HG02870 (cell line): ENCODE measurements at regions not wholly inside any gene's neighbourhood (a gene's known extent, or its start where the extent isn't known, plus 50 kb on each side); places are given as distances from the start of the nearest gene placed in this dataset.
"Not testable (repeated sequence)": the region's sequence is repeated elsewhere in the genome, so short reads cannot be mapped to it uniquely, and the experiment has no call there.

ENCODE experiments used
- ATAC-seq: cut with Tn5 transposase; IDR thresholded peaks from one replicate; pipeline ENCODE4 v1.9.1; 2021; ENCODE audit warnings: mild to moderate bottlenecking, moderate library complexity; ENCODE audit not compliant: unreplicated experiment

- ATAC-seq = no peak
Observed at GRCh38 chr4:179344861-179345260, 1902.6 kb upstream of the AGA start.

DNA sequence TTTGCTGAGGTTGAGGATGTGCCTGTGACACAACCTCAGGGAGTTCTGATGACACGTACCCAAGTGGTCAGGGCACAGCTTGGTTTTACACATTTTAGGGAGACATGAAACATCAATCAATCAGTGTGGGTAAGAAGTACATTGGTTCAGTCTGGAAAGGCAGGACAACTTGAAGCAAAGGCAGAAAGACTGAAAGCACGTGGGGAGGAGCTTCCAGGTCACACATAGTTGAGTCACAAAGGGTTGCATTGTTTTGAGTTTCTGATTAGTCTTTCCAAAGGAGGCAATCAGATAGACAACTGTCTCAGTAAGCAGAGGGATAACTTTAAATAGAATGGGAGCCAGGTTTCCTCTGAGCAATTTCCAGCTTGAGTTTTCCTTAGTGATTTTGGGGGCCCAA lies 1910.0 kb upstream of the AGA start:
- ATAC-seq = no peak

DNA sequence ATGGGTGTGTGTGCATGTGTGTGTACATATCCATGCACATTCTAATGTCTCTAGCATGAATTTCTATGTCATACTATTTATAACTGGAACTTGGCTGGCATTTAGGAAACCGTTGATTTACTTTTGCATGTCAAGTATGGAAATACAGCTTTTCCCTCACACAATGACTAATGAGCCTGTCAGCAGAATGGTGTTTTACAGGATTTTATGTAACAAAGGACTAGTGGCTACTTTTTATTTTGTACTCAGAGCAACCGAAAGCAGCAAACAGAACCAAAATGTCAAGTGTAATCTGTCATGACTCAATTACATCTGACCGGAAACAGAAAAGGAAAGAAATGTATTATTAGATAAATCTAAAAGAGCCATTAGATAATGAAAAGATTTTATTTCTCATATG lies 1911.5 kb upstream of the AGA start:
- no peak for ATAC-seq

GRCh38 chr4:179361978-179362486 lies 1919.8 kb upstream of the AGA start:
- ATAC-seq = no peak

- ATAC-seq = not testable (repeated sequence)
Observed at GRCh38 chr4:179365932-179366331, 1923.7 kb upstream of the AGA start.

DNA sequence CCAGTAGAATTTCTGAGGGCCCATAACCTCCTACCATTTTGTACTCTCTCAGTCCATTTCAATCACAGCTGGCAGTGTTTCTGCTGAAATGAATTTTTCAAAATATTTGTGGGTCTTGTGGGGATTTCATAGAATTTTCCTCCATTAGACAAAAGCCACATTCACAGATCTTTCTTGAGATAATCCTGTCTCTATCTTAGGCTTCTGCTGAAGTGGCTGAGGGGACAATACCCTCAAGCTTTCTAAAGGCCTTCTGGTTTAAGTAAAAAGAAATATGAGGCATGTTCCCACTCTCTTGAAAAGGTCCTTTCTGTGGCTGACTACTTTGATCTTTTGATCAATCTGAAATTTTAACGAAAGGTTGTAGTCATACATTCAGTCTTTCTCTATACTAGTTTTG lies 1930.0 kb upstream of the AGA start:
- ATAC-seq = no peak

DNA sequence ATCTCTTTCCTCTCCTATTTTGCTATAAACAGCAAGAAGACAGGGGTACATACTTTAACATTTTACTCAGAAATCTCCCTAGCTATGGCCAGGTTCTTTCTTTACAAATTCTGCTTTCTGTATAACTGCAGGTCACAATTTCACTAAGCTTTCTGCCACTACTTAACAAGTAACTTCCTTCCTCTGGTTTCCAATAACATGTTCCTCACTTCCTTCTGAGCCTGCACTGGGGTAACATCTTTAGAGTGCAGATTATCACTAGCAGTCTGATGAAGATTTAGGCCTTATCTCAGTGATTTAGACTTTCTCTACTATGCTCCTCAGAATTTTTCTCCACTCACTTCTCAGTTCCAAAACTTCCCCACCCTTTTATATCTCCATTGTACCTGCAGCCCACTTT lies 1930.5 kb upstream of the AGA start:
- ATAC-seq = no peak

GRCh38 chr4:179378847-179379246 lies 1936.6 kb upstream of the AGA start:
- not testable (repeated sequence) for ATAC-seq

GRCh38 chr4:179392787-179393186 lies 1950.5 kb upstream of the AGA start:
- no peak for ATAC-seq

DNA sequence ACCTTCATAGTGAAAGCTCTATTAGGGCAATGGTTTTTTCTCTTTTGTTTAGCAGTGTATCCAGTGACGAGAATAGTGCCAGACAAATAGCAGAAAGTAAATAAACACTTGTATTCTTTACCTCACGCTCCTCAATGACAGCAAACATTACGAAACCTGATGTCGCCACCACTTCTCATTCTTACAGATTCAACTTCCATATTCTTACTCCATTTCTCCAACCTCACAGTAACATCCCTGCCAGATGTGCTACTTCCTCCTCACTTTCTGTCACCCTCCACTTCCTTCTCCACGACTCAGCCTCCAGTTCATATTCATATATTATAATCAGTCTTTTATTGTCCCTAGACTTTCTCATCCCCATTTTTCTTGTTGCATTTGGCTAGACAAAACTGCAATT lies 1956.2 kb upstream of the AGA start:
- no peak for ATAC-seq

DNA sequence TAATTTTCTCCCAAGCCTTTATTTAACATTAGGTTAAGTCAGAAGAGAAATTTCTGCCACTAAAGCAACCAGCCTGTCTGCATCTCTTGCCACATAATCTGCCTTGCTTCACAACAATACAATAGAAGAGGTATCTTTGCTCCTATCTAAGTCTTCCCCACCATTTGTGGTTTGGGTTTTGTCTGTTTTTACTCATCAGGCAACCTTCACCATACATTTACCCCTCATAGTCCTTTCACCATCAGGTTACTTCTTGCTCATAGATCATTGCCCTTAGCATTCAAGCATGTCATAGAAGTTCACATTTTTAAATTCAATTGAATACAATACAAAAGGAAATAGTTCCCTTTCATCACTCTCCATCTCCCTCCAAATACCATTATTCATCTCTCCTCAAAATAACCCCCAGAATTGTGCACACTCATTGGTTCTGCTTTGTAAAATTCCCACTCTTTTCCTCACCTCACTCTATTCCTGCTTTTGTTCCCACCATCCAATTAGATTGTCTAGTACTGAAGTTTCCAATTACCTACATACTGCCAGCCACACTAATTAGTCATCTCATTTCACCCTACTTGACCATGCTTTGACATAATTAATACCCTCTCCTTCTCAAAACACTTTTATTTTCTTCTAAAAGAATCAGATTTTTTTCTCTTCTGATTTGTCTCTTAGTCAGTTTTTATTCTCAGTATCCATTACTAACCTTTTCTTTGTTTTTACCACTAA lies 1957.0 kb upstream of the AGA start:
- no peak for ATAC-seq

GRCh38 chr4:179415037-179415846 lies 1973.0 kb upstream of the AGA start:
- no peak for ATAC-seq

GRCh38 chr4:179415847-179416223 lies 1973.6 kb upstream of the AGA start:
- ATAC-seq = no peak

DNA sequence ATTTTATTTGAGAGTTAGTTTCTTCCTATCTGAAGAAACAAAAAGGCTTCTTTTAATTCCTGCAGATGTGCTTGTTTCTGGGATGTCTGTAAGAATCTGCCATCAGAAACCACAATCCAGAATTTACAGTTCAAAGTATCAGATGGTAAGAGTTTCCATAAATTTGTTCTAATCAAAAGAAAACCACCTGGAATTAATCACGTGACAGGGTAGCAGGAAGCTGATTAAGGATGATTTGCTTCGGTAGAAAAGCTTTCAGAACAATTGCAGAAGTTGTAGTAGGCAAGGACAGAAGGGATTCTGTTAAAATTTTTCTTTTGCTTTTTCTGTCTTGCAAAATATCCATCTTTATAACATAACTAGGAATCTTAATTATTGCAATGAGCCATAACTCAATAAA lies 1975.1 kb upstream of the AGA start:
- no peak for ATAC-seq

- no peak for ATAC-seq
Observed at GRCh38 chr4:179437962-179438361, 1995.7 kb upstream of the AGA start.

DNA sequence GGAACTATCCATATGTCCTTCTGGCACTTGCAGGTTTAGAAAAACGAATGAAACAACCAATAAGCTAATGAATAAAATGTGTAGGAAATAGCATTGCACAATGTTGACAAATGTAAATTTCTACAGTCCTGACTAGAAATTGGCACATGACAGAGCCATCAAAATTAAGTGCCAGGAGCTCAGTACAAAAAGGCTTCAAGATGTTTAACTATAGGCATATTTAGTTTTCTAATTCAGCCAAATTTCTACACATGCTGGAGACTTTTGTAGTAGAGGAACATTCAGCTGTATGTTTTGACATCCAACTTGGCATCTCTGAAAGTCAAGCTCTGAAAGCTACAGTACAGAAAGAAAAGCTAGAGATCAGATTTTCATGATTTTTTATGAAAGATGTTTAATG lies 1999.4 kb upstream of the AGA start:
- ATAC-seq = no peak

GRCh38 chr4:179447308-179447707 lies 2005.1 kb upstream of the AGA start:
- no peak for ATAC-seq

- no peak for ATAC-seq
Observed at GRCh38 chr4:179465131-179465797, 2023.0 kb upstream of the AGA start.

- ATAC-seq = no peak
Observed at GRCh38 chr4:179467878-179468277, 2025.6 kb upstream of the AGA start.

GRCh38 chr4:179472164-179472563 lies 2029.9 kb upstream of the AGA start:
- no peak for ATAC-seq

GRCh38 chr4:179478608-179479007 lies 2036.4 kb upstream of the AGA start:
- ATAC-seq = no peak

- ATAC-seq = no peak
Observed at GRCh38 chr4:179485781-179486180, 2043.5 kb upstream of the AGA start.
